ENCODE measurements at regions not wholly inside any gene's neighbourhood (a gene's known extent, or its start where the extent isn't known, plus 50 kb on each side); places are given as distances from the start of the nearest gene placed in this dataset.

- H3K27me3 Mint-ChIP-seq (ENCODE audit: unreplicated experiment), result peaks cover 8% of the 10 kb centered on the region
Measured at GRCh38 chr1:165116732-165117131, 239.8 kb downstream of the LMX1A start.

GRCh38 chr1:165116171-165116570, 240.3 kb downstream of the LMX1A start:
- Mint-ChIP-seq H3K9me3 (ENCODE audit: unreplicated experiment) (no peaks in the 10 kb centered on the region), H3K36me3 (ENCODE audit: low read depth, unreplicated experiment) (no peaks in the 10 kb centered on the region), H3K4me3 (ENCODE audit: unreplicated experiment) (no peak overlapping the region), H3K27me3 (ENCODE audit: unreplicated experiment) (peaks cover 8% of the 10 kb centered on the region), H3K4me1 (ENCODE audit: unreplicated experiment) (peaks cover 3% of the 10 kb centered on the region), H3K27ac (ENCODE audit: unreplicated experiment) (no peak overlapping the region)
- no peak for TF ChIP-seq CTCF (IDR thresholded peaks at IDR 0.05; ENCODE audit: unreplicated experiment)
- DNase-seq (ENCODE audit: low spot score), result no peak

More at GRCh38 chr1:165116732-165117131, 239.8 kb downstream of the LMX1A start:
- DNase-seq (ENCODE audit: low spot score), result no peak
- Mint-ChIP-seq H3K9me3 (ENCODE audit: unreplicated experiment) (no peaks in the 10 kb centered on the region), H3K4me1 (ENCODE audit: unreplicated experiment) (peaks cover 3% of the 10 kb centered on the region), H3K4me3 (ENCODE audit: unreplicated experiment) (no peak overlapping the region), H3K27ac (ENCODE audit: unreplicated experiment) (no peak overlapping the region), H3K36me3 (ENCODE audit: low read depth, unreplicated experiment) (no peaks in the 10 kb centered on the region)
- no peak for TF ChIP-seq CTCF (IDR thresholded peaks at IDR 0.05; ENCODE audit: unreplicated experiment)

- Mint-ChIP-seq H3K4me3 (ENCODE audit: unreplicated experiment) (no peak overlapping the region), H3K36me3 (ENCODE audit: low read depth, unreplicated experiment) (no peaks in the 10 kb centered on the region), H3K9me3 (ENCODE audit: unreplicated experiment) (no peaks in the 10 kb centered on the region), H3K27ac (ENCODE audit: unreplicated experiment) (no peak overlapping the region), H3K4me1 (ENCODE audit: unreplicated experiment) (peaks cover 3% of the 10 kb centered on the region), H3K27me3 (ENCODE audit: unreplicated experiment) (peaks cover 5% of the 10 kb centered on the region)
- DNase-seq (ENCODE audit: low spot score), result no peak
- TF ChIP-seq CTCF (IDR thresholded peaks at IDR 0.05; ENCODE audit: unreplicated experiment), result no peak
Measured at GRCh38 chr1:165114889-165115285, 241.6 kb downstream of the LMX1A start.

- TF ChIP-seq CTCF (IDR thresholded peaks at IDR 0.05; ENCODE audit: unreplicated experiment), result peak; percentile 93
- Mint-ChIP-seq H3K27me3 (ENCODE audit: unreplicated experiment) (peaks cover 5% of the 10 kb centered on the region), H3K9me3 (ENCODE audit: unreplicated experiment) (no peaks in the 10 kb centered on the region), H3K4me3 (ENCODE audit: unreplicated experiment) (no peak overlapping the region), H3K27ac (ENCODE audit: unreplicated experiment) (no peak overlapping the region), H3K4me1 (ENCODE audit: unreplicated experiment) (peaks cover 3% of the 10 kb centered on the region), H3K36me3 (ENCODE audit: low read depth, unreplicated experiment) (no peaks in the 10 kb centered on the region)
- DNase-seq (ENCODE audit: low spot score), result peak; percentile 61
Measured at GRCh38 chr1:165114022-165114888, 242.3 kb downstream of the LMX1A start.

GRCh38 chr1:165112260-165112659, 244.3 kb downstream of the LMX1A start:
- TF ChIP-seq CTCF (IDR thresholded peaks at IDR 0.05; ENCODE audit: unreplicated experiment), result no peak

More at GRCh38 chr1:165112260-165112659, 244.3 kb downstream of the LMX1A start:
- Mint-ChIP-seq H3K36me3 (ENCODE audit: low read depth, unreplicated experiment) (no peaks in the 10 kb centered on the region), H3K9me3 (ENCODE audit: unreplicated experiment) (no peaks in the 10 kb centered on the region), H3K4me1 (ENCODE audit: unreplicated experiment) (no peaks in the 10 kb centered on the region), H3K27me3 (ENCODE audit: unreplicated experiment) (peaks cover 2% of the 10 kb centered on the region), H3K27ac (ENCODE audit: unreplicated experiment) (no peak overlapping the region), H3K4me3 (ENCODE audit: unreplicated experiment) (no peak overlapping the region)
- DNase-seq (ENCODE audit: low spot score), result no peak

All from endothelial cell (in vitro differentiated cells).